ENCODE measurements at regions not wholly inside any gene's neighbourhood (a gene's known extent, or its start where the extent isn't known, plus 50 kb on each side); places are given as distances from the start of the nearest gene placed in this dataset.
A peak's percentile ranks its signal among the peaks of the same experiment; 100 is the strongest.

DNA sequence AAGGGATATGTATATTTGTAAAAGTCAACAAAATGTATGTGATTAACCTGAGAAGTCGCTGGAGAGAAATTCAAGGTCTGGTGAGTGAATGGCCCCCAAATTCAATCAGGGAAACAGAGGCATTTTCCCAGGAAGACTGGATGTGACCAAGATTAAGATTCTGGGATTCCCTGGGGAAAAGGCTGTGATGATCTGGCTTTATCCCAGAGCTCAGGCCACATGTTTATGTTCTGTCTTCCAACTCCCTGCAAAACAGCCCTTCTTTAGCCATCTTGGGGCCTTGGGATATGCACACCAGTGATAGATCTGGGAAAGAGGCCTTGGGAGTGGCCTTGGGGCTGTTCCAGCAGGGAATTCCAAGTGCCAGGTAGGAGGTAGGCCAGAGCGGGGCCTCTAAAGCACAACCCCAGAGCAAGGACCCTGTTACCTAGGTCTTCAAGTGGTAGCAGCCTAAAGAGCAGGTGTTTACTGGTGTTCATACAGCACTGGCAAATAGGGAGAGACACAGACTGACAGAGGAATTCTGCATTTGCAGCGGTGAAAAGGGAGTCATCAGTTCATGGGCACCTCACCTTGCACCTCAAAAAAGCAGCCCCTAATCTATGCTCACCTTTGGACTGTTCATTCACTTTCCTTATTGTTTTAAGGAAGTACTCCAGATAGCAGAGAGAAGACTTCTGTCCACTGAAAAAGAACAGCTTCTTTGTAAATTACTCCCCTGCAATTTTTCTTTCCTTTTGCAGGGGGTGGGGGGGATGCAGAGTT is 312.4 kb downstream of the BUD13 start:
- Histone ChIP-seq H3K4me3 (ENCODE audit: low read length) (no peak overlapping the region), H3K36me3 (ENCODE audit: control insufficient read depth, insufficient read depth, low read length) (no peaks in the 10 kb centered on the region), H3K9me3 (ENCODE audit: control insufficient read depth, low read length) (peaks cover 4% of the 10 kb centered on the region), H3K27me3 (ENCODE audit: control insufficient read depth, insufficient read depth, low read length, poor library complexity, severe bottlenecking) (no peaks in the 10 kb centered on the region), H3K4me1 (ENCODE audit: control insufficient read depth, insufficient read depth, low read length) (peaks cover 33% of the 10 kb centered on the region), H3K9ac (ENCODE audit: extremely low read depth, low read length, poor library complexity, severe bottlenecking) (no peak overlapping the region), H3K27ac (ENCODE audit: low read depth, low read length) (no peak overlapping the region)
- H3K4me3 Mint-ChIP-seq, result no peak overlapping the region
- H3K27ac Mint-ChIP-seq, result no peak overlapping the region
- H3K9me3 Mint-ChIP-seq, result no peaks in the 10 kb centered on the region
- WGBS, 2 experiments (ENCODE audit: insufficient coverage in 1 of 2, insufficient read length in 1 of 2), result 84 to 88% methylated on average over 3 of the region's 3 CpGs
- H3K27me3 Mint-ChIP-seq (ENCODE audit: insufficient read depth), result no peaks in the 10 kb centered on the region
- TF ChIP-seq CTCF (conservative IDR thresholded peaks at IDR 0.05), result no peak
- no peaks in the 10 kb centered on the region for H3K36me3 Mint-ChIP-seq (ENCODE audit: low read depth)
- DNase-seq, result no peak
- H3K4me1 Mint-ChIP-seq, result peaks cover 63% of the 10 kb centered on the region

GRCh38 chr11:116459185-116460045 is 313.4 kb downstream of the BUD13 start:
- H3K36me3 ChIP-seq (ENCODE audit: control insufficient read depth, insufficient read depth, low read length), result no peaks in the 10 kb centered on the region
- Mint-ChIP-seq H3K27me3 (ENCODE audit: insufficient read depth) (no peaks in the 10 kb centered on the region), H3K4me1 (peaks cover 69% of the 10 kb centered on the region), H3K4me3 (no peak overlapping the region), H3K27ac (peak overlapping the region; percentile 27), H3K9me3 (no peaks in the 10 kb centered on the region), H3K36me3 (ENCODE audit: low read depth) (no peaks in the 10 kb centered on the region)
- H3K9me3 ChIP-seq (ENCODE audit: control insufficient read depth, low read length), result no peaks in the 10 kb centered on the region
- H3K9ac ChIP-seq (ENCODE audit: extremely low read depth, low read length, poor library complexity, severe bottlenecking), result no peak overlapping the region
- no peaks in the 10 kb centered on the region for H3K27me3 ChIP-seq (ENCODE audit: control insufficient read depth, insufficient read depth, low read length, poor library complexity, severe bottlenecking)
- WGBS, 2 experiments (ENCODE audit: insufficient coverage in 1 of 2, insufficient read length in 1 of 2), result 86 to 90% methylated on average over 8 to 12 of the region's 13 CpGs
- H3K4me3 ChIP-seq (ENCODE audit: low read length), result no peak overlapping the region
- peaks cover 33% of the 10 kb centered on the region for H3K4me1 ChIP-seq (ENCODE audit: control insufficient read depth, insufficient read depth, low read length)
- no peak overlapping the region for H3K27ac ChIP-seq (ENCODE audit: low read depth, low read length)
- TF ChIP-seq CTCF (conservative IDR thresholded peaks at IDR 0.05), result no peak
- no peak for DNase-seq

DNA sequence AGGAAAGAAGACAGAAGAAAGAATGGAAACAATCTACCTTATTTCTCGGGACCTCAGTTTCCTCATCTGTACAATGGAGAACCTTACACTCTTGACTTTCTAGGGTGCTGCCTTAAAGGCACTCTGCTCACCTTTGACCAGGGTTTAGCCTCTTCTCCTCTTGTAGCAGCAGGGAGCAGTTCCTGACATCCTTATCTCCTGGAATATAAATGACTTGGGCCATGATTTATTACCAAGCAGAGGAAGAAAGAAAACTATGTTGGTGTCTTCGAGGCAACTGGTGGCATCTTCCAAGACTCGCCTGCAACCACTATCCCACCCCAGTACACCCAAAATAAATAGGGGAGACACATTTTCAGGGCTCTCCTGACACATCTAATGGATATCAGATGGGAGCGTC is 314.2 kb downstream of the BUD13 start:
- Histone ChIP-seq H3K9me3 (ENCODE audit: control insufficient read depth, low read length) (no peaks in the 10 kb centered on the region), H3K27ac (ENCODE audit: low read depth, low read length) (no peak overlapping the region), H3K4me1 (ENCODE audit: control insufficient read depth, insufficient read depth, low read length) (peaks cover 33% of the 10 kb centered on the region), H3K4me3 (ENCODE audit: low read length) (peak overlapping the region; percentile 17), H3K36me3 (ENCODE audit: control insufficient read depth, insufficient read depth, low read length) (no peaks in the 10 kb centered on the region), H3K27me3 (ENCODE audit: control insufficient read depth, insufficient read depth, low read length, poor library complexity, severe bottlenecking) (no peaks in the 10 kb centered on the region), H3K9ac (ENCODE audit: extremely low read depth, low read length, poor library complexity, severe bottlenecking) (no peak overlapping the region)
- Mint-ChIP-seq H3K27ac (no peak overlapping the region), H3K9me3 (no peaks in the 10 kb centered on the region), H3K27me3 (ENCODE audit: insufficient read depth) (no peaks in the 10 kb centered on the region), H3K4me1 (peaks cover 69% of the 10 kb centered on the region), H3K36me3 (ENCODE audit: low read depth) (no peaks in the 10 kb centered on the region), H3K4me3 (no peak overlapping the region)
- 95% methylated on average over 4 of the region's 4 CpGs; no CpG with 5 or more reads in 1 of the 2 experiments for WGBS, 2 experiments (ENCODE audit: insufficient coverage in 1 of 2, insufficient read length in 1 of 2)
- no peak for DNase-seq
- no peak for TF ChIP-seq CTCF (conservative IDR thresholded peaks at IDR 0.05)

All from endodermal cell (in vitro differentiated cells).